ENCODE measurements at regions not wholly inside any gene's neighbourhood (a gene's known extent, or its start where the extent isn't known, plus 50 kb on each side); places are given as distances from the start of the nearest gene placed in this dataset.
"Not testable (repeated sequence)": the region's sequence is repeated elsewhere in the genome, so short reads cannot be mapped to it uniquely, and the experiment has no call there.

DNA sequence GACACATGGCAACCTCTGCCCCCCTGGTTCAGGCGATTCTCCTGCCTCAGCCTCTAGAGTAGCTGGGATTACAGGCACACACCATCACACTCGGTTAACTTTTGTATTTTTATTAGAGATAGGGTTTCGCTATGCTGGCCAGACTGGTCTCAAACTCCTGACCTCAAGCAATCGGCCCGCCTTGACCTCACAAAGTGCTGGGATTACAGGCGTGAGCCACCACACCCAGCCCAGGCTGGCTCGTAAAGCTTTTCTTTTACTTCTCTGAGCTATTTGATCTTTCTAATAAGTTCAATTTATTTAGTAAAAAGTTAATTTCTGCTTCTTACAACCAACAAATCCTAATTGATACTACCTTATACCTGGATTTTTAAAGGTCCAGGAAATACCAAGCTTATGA is 127.4 kb upstream of the KRR1 start:
- H3K27ac ChIP-seq: peak overlapping the region; percentile 92
- DNase-seq (ENCODE audit: low read depth, low spot score): no peak

DNA sequence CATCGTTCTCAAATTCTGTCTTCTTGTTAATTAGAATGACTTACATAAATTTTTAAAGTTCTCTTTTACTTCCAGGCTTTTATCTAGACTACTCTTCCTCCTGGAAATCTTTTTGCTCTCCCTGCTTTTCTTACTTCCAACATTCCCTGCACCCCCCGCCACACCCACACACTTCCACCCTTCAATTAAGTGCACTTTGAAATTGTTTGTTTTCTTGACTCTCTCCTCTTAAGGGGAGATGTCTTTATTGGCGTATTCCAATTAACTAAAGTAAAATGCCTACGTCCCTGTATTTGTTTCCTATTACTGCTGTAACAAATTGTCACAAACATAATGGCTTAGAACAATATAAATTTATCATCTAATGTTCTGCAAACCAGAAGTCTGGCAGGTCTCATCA is 125.2 kb upstream of the KRR1 start:
- peak overlapping the region; percentile 88 for H3K27ac ChIP-seq
- no peak for DNase-seq (ENCODE audit: low read depth, low spot score)

DNA sequence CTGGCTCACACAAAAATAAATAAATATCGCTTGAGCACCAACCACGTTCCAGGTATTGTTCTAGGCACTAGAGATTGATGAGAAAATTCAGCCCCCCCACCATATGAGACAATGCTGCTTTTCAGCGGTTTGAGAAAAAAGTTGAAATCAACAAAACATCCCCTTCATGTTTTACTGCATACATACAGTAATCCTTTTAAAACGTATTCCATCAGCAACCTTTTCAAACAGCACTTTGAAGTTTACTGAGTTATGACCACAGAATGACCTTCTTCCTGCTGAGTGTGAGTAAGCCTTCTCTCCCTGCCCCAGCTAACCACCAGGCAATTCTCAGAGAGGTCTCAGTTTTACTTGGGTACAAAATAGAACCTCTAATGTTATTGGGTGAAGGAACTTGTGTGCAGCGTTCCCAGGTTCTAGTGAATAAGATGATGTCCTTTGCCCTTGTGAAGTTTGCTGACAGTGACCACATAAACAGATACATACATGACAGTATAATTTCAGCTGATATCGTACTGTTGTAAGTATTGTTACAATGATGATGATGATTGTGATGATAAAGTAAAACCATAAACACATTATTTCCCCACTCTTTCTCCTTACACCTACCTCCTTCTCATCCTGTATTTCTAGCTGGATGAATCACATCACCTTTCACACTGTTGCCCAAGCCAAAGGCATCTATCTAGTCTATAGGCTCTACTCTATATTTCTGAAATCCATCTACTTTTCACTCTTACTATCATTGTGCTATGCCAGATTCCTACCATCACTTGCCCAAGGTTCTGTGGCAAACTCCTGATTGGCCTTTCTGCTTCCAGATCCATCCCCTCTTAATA is 124.4 kb upstream of the KRR1 start:
- H3K27ac ChIP-seq: peak overlapping the region; percentile 88
- DNase-seq (ENCODE audit: low read depth, low spot score): peak; percentile 59

DNA sequence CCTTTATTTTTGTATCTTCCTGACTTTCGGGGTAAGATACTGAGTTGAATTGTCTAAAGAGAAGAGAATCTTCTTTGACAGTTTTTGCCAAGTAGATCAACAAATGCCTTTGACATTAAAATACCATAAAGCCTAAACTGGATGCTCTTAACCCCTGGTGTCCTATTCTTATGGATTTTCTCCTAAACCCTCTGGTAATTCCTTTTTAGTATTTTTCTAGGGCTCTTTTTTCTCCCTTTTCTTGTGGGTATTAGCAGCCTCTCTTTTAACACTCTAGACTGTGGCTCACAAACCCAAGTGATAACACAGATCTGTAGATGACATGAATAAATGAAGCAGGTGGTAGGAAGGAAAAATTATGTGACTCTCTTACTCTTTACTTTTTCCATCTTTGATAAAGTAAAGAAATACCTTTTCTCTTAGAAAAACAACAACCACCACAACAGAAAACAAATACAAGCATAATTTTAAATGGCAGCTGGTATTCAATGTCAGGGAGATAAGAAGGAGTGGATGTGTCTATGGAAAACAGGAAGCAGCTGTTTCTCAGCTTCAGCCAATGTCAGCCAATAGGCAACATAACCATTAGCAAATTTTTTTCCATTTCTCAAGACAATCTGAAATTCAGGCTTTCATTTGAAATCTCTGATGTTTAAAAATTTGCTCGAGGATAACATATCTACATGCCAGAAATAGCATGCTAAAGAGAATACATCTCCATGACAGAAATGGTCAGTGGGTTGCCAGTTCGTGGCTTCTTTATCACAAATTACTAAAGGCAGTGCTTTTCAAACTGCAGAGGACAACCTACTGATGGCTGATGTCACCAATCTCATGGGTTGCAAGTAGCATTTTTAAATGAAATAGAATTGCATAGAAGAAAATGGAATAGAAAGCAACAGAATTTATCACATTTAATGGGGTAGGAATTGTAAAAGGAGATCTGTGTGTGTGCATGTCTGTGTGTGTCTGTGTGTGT is 123.1 kb upstream of the KRR1 start:
- DNase-seq (ENCODE audit: low read depth, low spot score): no peak
- peak overlapping the region; percentile 88 for H3K27ac ChIP-seq

DNA sequence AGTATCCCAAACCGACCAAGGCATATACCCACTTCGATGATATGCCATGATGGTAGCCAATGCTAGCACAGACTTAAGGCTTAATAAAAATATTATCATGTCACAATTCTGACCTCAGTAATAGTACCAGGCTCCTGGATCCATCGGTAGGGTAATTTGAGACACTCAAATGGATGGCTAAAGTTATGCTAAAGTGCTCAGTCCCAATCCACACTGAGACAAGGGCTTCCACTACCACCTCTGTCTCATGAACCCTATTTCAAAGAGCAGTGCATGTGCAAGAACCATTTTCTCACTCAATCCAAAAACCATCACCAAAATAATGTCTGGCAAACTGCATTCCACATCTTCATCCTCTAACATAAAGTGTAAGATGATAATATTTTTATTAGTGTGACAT is 122.4 kb upstream of the KRR1 start:
- DNase-seq (ENCODE audit: low read depth, low spot score): no peak
- no peak overlapping the region for H3K27ac ChIP-seq

DNA sequence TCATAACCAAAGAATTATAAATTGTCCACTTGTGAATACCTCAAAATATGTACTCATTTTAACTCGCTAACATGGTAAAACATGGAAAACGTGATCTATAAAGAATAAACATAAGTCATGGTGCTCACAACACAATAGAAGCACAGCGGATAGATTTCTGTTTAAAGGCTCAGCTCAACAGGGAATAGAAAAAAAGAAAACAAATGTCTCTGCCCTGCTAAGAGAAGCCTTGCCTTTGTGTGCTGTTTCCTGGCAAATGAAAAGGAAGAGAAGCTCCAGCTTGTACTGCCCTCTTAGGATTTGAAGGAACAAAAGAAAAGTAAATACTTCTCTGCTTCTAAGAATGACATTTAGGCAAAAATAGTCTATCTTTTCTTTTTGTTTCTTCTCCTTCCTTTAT is 121.0 kb upstream of the KRR1 start:
- peak overlapping the region; percentile 53 for H3K27ac ChIP-seq
- DNase-seq (ENCODE audit: low read depth, low spot score): no peak

DNA sequence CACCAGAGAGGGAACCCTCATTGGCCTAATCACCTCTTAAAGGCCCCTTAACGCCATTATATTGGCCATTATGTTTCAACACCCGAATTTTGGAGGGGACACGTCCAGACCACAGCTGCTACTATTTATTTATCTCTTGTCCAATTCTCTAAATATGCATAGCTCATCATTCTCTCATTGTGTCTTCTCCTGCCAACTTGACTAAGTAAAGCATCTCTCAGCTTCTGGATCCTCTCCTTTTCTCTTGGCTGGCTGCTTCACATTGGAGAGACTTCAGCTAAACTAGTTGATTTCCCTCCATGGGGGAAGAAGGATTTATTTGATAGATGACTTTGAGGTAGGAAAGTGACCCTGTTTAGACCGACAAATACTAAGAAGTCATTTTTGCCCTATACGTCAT is 120.4 kb upstream of the KRR1 start:
- DNase-seq (ENCODE audit: low read depth, low spot score): no peak
- peak overlapping the region; percentile 53 for H3K27ac ChIP-seq

DNA sequence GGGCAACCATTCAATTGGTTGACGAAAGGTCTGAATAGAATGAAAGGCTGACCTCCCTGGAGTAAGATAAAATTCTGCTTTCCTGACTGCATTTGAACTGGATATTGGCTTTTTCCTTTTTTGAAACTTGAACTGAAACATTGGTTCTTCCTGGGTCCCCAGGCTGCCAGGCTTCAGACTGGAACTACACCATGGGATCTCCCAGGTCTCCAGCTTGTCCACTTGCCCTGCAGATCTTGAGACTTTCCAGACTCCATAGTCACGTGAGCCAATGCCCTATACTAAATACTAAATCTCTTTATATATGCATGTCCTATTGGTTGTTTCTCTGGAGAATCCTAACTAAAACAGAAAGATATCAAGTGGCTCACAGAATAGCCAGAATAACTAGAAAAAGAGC is 118.7 kb upstream of the KRR1 start:
- H3K27ac ChIP-seq: no peak overlapping the region
- DNase-seq (ENCODE audit: low read depth, low spot score): no peak

DNA sequence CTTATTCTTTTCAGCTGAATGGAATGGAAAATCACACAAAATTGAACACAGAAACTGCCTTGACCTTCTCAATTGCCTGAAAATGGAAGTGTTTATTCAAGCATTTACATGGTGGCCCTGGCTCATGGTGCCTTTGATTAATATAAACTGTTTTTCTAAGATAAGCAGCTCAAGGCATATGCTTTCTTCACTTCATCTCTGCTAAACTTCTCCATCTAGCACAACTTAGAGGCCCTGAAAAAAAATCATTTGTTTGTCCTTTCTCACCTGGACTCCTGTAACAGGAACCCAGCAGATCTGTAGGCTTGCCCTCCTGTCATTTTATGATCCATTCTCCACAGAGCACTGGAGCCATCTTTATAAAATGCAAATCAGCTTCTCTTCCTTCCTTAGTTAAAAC is 117.5 kb upstream of the KRR1 start:
- no peak for DNase-seq (ENCODE audit: low read depth, low spot score)
- no peak overlapping the region for H3K27ac ChIP-seq

DNA sequence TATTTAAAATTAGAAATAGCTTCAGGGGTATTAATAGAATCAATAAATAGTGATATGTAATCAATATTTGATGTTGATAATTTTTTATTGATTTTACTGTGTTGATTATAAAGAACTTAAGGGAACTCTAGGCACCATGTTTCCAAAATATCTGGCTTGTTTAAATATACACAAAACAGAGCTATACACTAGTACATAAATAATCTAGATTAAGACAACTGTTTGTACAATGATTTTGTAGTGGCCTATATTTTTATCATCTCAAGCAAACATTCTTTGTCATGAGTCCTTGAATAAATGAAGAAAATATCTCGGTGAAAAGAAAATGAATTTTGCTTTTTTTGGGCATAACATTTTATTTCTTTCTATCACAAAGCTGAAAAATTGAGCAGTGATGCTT is 117.1 kb upstream of the KRR1 start:
- H3K27ac ChIP-seq: no peak overlapping the region
- no peak for DNase-seq (ENCODE audit: low read depth, low spot score)

DNA sequence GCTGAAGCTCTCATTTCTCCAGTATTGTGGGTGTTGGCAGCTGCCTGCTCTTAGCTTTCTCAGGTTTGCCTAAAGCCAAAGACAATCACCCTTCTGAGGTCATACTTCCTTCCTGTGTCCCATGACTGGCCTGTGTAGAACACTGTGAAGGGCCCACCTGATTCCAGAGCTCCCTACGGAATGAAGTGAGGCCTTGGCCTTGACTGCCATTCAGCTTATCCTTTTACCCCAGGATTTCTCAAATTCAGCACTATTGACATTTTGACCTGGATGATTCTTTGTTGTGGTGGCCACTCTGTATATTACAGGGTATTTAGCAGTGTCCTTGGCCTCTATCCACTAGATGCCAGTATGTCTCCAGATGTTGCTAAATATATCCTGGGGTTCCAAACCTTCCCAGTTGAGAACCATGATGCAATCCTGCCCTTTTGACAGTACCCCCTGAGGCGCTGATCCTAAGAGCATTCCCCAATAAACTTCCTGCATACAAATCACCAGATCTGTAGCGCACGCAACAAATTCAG is 112.3 kb upstream of the KRR1 start:
- H3K27ac ChIP-seq: peak overlapping the region; percentile 76
- DNase-seq (ENCODE audit: low read depth, low spot score): no peak

DNA sequence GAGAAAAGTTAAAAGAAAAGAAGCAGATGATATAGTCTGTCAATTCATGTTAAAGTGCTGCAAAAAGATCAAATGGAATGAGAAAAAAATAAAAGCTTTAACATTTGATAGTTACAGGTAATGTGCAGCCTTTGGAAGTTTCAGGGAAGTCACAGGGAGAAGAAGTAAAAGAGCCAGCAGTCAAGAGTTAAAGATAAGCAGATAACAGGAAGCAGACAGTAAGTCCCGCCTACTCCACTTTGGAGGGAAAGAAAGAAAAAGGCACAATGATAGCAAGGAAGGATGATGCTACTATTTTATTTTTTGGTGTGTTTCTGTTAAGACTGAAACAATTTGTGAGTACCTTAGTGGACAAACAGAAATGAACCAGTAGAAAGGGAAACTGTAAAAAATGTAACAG is 111.1 kb upstream of the KRR1 start:
- H3K27ac ChIP-seq: peak overlapping the region; percentile 76
- DNase-seq (ENCODE audit: low read depth, low spot score): no peak

DNA sequence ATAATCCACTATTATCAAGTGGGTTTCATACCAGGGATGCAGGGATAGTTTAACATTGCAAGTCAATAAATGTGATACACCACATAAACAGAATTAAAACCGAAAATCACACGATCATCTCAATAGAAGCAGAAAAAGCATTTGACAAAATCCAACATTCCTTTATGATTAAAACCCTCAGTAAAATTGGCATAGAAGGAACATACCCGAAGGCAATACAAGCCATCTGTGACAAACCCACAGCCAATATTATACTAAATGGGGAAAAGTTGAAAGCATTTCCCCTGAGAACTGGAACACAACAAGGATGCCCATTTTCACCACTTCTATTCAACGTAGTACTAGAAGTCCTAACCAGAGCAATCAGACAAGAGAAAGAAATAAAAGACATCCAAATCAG is 103.0 kb upstream of the KRR1 start:
- not testable (repeated sequence) for DNase-seq (ENCODE audit: low read depth, low spot score); H3K27ac ChIP-seq

DNA sequence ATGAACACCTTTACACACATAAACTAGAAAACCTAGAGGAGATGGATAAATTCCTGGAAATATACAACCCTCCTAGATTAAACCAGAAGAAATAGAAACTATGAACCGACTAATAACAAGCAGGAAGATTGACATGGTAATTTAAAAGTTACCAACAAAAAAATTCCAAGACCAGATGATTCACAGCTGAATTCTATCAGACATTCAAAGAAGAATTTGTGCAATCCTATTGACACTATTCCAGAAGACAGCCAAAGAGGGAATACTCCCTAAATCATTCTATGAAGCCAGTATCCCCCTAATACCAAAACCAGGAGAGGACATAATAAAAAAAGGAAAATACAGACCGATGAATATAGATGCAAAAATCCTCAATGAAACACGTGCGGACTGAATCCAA is 102.6 kb upstream of the KRR1 start:
- DNase-seq (ENCODE audit: low read depth, low spot score): no peak
- H3K27ac ChIP-seq: no peak overlapping the region

DNA sequence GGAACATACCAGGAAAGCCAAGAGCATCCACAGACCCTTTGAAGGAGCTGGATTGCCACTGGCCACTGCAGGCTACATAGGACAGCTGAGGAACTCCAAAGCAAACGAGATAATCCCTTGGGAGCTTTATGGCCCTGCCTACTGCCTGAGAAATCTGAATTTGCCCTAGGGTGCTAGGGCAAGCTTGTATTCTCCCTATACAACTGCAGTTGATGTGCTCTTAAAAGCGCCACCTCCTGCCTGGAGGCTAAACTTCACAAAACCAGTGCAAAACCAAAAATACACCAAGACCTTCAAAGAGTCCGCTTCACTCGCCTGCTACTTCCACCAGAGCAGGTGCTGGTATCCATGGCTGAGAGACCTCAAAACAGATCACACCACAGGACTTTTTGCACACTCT is 99.6 kb upstream of the KRR1 start:
- H3K27ac ChIP-seq: no peak overlapping the region
- no peak for DNase-seq (ENCODE audit: low read depth, low spot score)

DNA sequence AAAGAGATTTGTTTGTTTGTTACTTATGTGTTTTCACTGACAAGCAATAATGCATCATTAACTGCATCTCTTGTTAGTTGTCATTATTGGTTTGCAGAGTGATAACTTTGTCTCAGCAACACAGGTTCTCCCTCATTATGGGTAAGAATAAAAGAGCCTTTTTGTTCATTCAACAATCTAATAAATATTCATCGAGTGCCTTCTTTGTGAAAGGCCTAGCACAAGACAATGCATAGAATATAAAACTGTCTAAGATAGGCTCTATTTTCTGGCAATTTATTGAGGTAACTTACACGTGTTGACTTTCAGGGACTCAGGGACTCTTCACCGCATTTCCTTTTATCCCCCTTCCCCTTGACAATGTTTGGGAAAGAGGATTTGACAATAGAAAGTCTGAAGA is 95.5 kb upstream of the KRR1 start:
- DNase-seq (ENCODE audit: low read depth, low spot score): no peak
- no peak overlapping the region for H3K27ac ChIP-seq

DNA sequence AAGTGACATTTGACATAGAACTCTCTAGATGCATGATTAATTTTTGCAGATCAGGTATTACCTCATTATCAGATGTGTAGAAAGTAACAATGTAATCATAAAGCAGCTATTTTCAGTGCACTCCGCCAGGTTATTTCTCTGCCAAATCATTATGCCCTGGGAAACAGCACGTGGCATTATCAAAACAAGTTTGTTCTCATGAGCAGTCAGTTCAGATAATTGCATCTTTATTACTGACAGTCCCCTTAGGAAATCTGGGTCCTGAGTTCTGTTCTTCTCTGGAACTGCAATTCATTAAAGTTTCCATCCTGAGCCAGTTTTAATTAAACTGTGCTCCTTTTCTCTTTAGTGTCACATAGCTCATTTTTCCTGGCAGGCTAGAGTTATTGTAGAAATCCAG is 94.7 kb upstream of the KRR1 start:
- no peak overlapping the region for H3K27ac ChIP-seq
- no peak for DNase-seq (ENCODE audit: low read depth, low spot score)

DNA sequence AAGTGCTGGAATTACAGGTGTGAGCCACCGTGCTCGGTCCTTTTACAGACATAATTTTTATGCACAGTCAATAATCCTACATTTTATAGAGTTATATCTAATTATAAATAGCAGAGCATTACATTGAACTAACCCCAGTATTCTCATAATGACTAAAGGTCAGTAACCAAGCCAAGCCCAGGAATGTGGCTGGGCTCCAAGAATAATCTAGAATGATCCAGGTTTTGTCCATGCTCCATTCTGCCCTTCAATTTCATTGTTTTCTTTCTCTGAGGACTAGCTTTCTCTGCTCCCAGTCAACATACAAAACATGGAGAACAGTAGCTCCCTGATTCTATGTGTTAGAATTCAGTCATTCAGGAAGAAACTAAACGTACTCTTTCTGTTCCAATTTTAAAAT is 92.1 kb upstream of the KRR1 start:
- H3K27ac ChIP-seq: no peak overlapping the region
- no peak for DNase-seq (ENCODE audit: low read depth, low spot score)

DNA sequence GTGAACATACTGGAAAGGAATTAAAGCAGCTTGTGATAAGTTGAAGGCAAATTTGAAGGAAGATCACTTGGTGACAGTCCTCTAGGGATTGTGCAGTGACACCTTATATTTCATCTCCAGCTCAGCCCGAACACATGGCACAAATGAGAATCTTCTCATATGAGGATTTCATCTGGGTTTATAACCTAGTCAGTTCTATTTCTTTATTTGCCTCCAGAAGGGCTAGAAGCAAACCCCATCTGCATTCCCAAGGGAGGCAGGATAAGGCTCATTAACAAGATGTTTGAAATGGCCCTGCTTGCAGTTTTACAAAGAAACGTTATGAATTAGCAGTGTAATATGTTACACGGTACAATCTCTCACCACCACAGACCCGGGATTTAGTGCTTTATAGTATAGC is 90.7 kb upstream of the KRR1 start:
- H3K27ac ChIP-seq: no peak overlapping the region
- DNase-seq (ENCODE audit: low read depth, low spot score): no peak

DNA sequence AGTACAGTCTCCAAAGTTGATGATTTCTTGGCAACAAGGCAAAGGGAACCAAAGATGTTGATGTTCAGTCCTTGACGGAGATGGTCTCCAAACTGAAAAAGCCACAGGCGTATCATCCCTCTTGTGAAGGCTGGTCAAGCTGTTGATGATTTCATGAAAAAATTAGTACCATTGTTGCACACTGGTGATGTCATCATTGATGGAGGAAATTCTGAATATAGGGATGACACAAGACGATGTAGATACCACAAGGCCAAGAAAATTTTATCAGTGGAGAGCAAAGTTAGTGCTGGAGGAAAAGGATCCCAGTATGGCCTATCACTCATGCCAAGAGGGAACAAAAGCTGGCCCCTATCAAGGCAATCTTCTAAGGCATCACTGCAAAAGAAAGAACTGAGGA is 88.7 kb upstream of the KRR1 start:
- H3K27ac ChIP-seq: no peak overlapping the region
- DNase-seq (ENCODE audit: low read depth, low spot score): no peak

DNA sequence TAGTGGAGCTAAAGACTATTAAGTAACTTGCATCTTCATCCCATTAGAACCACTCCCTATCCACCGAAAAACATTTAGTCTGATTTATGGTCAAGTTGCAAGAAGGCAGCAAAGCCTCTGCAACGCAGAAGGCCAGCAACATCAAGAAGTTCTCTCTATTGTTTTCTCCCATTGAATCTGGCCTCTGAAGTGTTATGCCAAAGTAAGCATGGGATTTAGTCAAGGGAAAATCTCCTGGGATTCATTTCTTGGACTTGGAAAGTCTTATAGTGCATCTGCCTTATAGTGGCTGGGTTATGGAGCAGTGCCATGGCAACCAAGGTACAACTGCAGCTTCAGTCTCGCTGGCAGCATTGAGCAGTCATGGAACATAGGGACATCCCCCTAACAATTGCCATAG is 87.7 kb upstream of the KRR1 start:
- no peak for DNase-seq (ENCODE audit: low read depth, low spot score)
- no peak overlapping the region for H3K27ac ChIP-seq

Data from epithelial cell of prostate (primary cell).